Pons (tissue), 1 donor: ENCODE measurements at regions not wholly inside any gene's neighbourhood (a gene's known extent, or its start where the extent isn't known, plus 50 kb on each side); places are given as distances from the start of the nearest gene placed in this dataset.

Source experiments
- DNase-seq: peaks from one replicate; pipeline ENCODE4 v3.0.0-alpha.2; 2016; ENCODE audit warnings: low spot score

GRCh38 chr7:52146871-52147634 is 830.4 kb upstream of the COBL start:
- no peak for DNase-seq

- no peak for DNase-seq
These were observed 826.6 kb upstream of the COBL start for GRCh38 chr7:52143219-52143618.

GRCh38 chr7:52140851-52141250 is 824.2 kb upstream of the COBL start:
- DNase-seq, result no peak

- DNase-seq, result no peak
These were observed 818.8 kb upstream of the COBL start for GRCh38 chr7:52135403-52135802.

- DNase-seq, result no peak
These were observed 812.7 kb upstream of the COBL start for GRCh38 chr7:52129278-52129677.

GRCh38 chr7:52120912-52121311 is 804.3 kb upstream of the COBL start:
- DNase-seq, result no peak

GRCh38 chr7:52119537-52119936 is 802.9 kb upstream of the COBL start:
- DNase-seq, result no peak

GRCh38 chr7:52114509-52114908 is 797.9 kb upstream of the COBL start:
- no peak for DNase-seq

- no peak for DNase-seq
These were observed 797.4 kb upstream of the COBL start for GRCh38 chr7:52114056-52114455.

GRCh38 chr7:52107355-52107754 is 790.7 kb upstream of the COBL start:
- no peak for DNase-seq

GRCh38 chr7:52095861-52096260 is 779.3 kb upstream of the COBL start:
- DNase-seq, result no peak

- no peak for DNase-seq
These were observed 775.4 kb upstream of the COBL start for GRCh38 chr7:52091996-52092395.

GRCh38 chr7:52091101-52091500 is 774.5 kb upstream of the COBL start:
- DNase-seq, result no peak

- no peak for DNase-seq
These were observed 771.6 kb upstream of the COBL start for GRCh38 chr7:52088008-52088901.

- DNase-seq, result no peak
These were observed 769.0 kb upstream of the COBL start for GRCh38 chr7:52085610-52086009.

- DNase-seq, result no peak
These were observed 763.9 kb upstream of the COBL start for GRCh38 chr7:52080493-52080892.

GRCh38 chr7:52079726-52080125 is 763.1 kb upstream of the COBL start:
- no peak for DNase-seq

GRCh38 chr7:52077571-52077970 is 761.0 kb upstream of the COBL start:
- DNase-seq, result no peak

- DNase-seq, result no peak
These were observed 758.3 kb upstream of the COBL start for GRCh38 chr7:52074912-52075311.

GRCh38 chr7:52074071-52074470 is 757.5 kb upstream of the COBL start:
- DNase-seq, result no peak

GRCh38 chr7:52071744-52072143 is 755.1 kb upstream of the COBL start:
- no peak for DNase-seq

- no peak for DNase-seq
These were observed 747.9 kb upstream of the COBL start for GRCh38 chr7:52064493-52064892.

GRCh38 chr7:52061666-52062065 is 745.1 kb upstream of the COBL start:
- no peak for DNase-seq
